ENCODE measurements at regions not wholly inside any gene's neighbourhood (a gene's known extent, or its start where the extent isn't known, plus 50 kb on each side); places are given as distances from the start of the nearest gene placed in this dataset.

DNA sequence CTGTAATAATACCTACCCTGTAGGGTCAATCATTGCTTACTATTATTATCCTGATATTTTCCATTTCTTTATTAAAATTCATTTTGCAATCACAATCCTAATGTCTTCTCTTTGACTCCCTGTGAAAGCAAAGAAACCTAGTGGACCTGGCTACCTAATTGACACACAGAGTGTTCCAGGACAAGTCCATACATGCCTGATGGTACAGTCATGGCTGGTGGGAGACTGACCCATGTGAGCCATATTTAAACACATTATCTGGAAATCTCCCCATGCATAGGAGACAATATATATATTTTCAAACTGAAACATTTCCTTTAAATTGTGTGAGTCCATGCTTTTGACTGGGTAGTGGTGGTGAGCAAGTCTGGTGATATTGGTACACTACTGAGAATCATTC lies 230.6 kb upstream of the DACH1 start:
- Mint-ChIP-seq H3K4me3 (no peak overlapping the region), H3K36me3 (ENCODE audit: insufficient read depth) (no peaks in the 10 kb centered on the region), H3K9me3 (peaks cover 2% of the 10 kb centered on the region), H3K4me1 (ENCODE audit: low read depth) (no peaks in the 10 kb centered on the region), H3K27me3 (ENCODE audit: low read depth) (no peaks in the 10 kb centered on the region)
- no peak for ATAC-seq
- no peak for DNase-seq

DNA sequence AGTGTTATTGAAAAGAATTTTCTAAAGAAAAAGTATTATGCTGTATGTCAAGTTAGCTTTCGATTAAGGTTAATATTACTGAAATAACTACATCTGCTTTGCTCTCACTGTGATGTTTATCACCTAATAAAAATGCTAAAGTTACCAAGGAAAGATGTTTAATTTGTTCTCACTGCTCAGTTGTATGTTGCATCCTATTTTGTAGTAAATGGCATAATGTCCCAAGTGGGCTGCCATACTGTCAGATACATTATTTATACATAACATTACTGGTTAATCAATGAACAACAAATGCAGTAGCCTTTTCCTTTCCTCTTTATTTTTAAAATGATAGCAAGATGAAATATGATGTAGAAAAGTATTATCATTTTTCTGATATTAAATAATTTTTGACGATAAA lies 226.3 kb upstream of the DACH1 start:
- Mint-ChIP-seq H3K4me1 (ENCODE audit: low read depth) (no peaks in the 10 kb centered on the region), H3K9me3 (peaks cover 10% of the 10 kb centered on the region), H3K27me3 (ENCODE audit: low read depth) (no peaks in the 10 kb centered on the region), H3K36me3 (ENCODE audit: insufficient read depth) (no peaks in the 10 kb centered on the region), H3K4me3 (no peak overlapping the region)
- ATAC-seq (no peak), DNase-seq (no peak)

DNA sequence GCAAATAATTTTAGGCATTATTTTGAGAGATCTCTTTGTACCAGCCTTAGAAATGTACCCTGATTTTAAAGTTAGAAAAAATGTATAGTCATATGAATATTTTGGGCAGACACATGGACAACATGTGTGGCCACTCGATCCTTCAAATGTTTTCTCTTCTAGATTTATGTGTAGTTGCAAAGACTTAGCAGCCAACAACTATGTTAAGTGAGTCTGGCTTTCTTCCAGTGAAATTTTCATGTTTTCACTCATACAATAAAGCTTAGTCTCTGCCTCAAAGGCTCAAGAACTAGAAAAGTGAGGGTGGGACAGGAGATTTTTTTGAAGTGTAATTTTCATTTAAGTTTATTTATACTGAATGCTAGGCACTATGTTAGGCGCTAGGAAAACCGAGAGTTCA lies 207.7 kb upstream of the DACH1 start:
- Mint-ChIP-seq H3K4me1 (ENCODE audit: low read depth) (no peaks in the 10 kb centered on the region), H3K4me3 (no peak overlapping the region), H3K27me3 (ENCODE audit: low read depth) (no peaks in the 10 kb centered on the region), H3K9me3 (peaks cover 5% of the 10 kb centered on the region), H3K36me3 (ENCODE audit: insufficient read depth) (no peaks in the 10 kb centered on the region)
- ATAC-seq, result no peak
- DNase-seq, result no peak

DNA sequence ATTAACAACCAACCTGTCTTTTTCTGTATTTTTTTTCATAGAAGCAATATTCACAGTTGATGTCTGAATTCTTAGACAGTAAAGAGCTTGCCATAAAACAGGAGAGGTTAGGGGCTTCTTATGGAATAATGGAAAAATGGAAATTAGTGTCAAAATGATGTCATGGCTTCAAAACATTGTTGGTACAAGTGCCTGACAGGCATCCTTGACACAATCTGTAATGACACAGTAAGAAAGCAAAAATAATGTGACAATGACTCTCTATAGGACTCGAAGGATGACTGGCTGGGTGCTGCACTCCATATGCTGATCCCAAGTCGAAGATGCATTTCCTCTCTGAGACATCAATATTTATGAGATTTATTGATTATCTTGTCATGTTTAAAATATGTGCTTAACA lies 205.3 kb upstream of the DACH1 start:
- H3K36me3 Mint-ChIP-seq (ENCODE audit: insufficient read depth), result no peaks in the 10 kb centered on the region
- no peaks in the 10 kb centered on the region for H3K4me1 Mint-ChIP-seq (ENCODE audit: low read depth)
- H3K4me3 Mint-ChIP-seq, result no peak overlapping the region
- H3K9me3 Mint-ChIP-seq, result peaks cover 13% of the 10 kb centered on the region
- DNase-seq, result no peak
- no peak for ATAC-seq
- H3K27me3 Mint-ChIP-seq (ENCODE audit: low read depth), result no peaks in the 10 kb centered on the region

DNA sequence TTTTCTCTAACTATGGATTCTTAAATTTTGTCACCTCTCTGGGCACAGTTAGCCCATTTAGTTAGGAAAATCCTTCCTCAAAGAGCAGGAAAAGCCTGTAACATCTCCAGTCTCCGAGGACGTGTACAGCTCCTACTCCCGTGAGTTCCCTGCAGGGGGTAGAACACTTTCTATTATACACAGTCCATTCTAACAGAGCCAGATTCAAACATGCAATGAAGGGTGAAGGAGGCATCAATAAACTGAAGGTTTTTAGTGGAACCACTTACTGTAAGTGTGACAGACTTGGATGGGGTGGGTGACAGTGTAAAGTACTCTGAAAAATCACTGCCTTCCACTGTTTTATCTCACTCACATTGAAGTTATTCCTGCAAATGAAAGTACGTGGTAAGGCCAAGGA lies 204.7 kb upstream of the DACH1 start:
- no peaks in the 10 kb centered on the region for H3K36me3 Mint-ChIP-seq (ENCODE audit: insufficient read depth)
- H3K9me3 Mint-ChIP-seq, result peaks cover 11% of the 10 kb centered on the region
- H3K4me1 Mint-ChIP-seq (ENCODE audit: low read depth), result no peaks in the 10 kb centered on the region
- DNase-seq (no peak), ATAC-seq (no peak)
- H3K27me3 Mint-ChIP-seq (ENCODE audit: low read depth), result no peaks in the 10 kb centered on the region
- H3K4me3 Mint-ChIP-seq, result no peak overlapping the region

DNA sequence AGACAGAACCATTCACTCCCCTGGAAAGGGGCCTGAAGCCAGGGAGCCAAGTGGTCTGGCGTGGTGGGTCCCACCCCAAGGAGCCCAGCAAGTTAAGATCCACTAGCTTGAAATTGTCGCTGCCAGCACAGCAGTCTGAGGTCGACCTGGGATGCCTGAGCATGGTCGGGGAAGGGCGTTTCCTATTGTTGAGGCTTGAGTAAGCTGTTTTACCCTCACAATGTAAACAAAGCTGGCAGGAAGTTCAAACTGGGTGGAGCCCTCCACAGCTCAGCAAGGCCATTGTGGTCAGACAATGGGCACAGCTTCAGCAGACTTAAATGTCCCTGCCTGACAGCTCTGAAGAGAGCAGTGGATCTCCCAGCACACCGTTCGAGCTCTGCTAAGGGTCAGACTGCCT lies 195.6 kb upstream of the DACH1 start:
- Mint-ChIP-seq H3K4me1 (ENCODE audit: low read depth) (no peaks in the 10 kb centered on the region), H3K36me3 (ENCODE audit: insufficient read depth) (no peaks in the 10 kb centered on the region), H3K9me3 (peaks cover 23% of the 10 kb centered on the region), H3K27me3 (ENCODE audit: low read depth) (no peaks in the 10 kb centered on the region), H3K4me3 (no peak overlapping the region)
- DNase-seq (no peak), ATAC-seq (no peak)

DNA sequence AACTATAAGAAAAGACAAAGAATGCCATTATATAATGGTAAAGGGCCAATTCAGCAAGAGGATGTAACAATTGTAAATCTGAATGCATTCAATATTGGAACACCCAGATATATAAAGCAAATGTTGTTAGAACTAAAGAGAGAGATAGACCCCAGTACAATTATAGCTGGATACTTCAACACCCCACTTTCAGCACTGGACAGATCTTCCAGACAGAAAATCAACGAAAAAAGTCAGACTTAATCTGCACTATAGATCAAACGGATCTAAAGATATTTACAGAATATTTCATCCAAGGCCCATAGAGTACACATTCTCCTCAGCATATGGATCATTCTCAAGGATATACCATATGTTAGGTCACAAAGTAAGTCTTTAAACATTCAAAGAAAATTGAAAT lies 194.6 kb upstream of the DACH1 start:
- ATAC-seq (no peak), DNase-seq (no peak)
- Mint-ChIP-seq H3K27me3 (ENCODE audit: low read depth) (no peaks in the 10 kb centered on the region), H3K4me1 (ENCODE audit: low read depth) (no peaks in the 10 kb centered on the region), H3K4me3 (no peak overlapping the region), H3K9me3 (peaks cover 19% of the 10 kb centered on the region), H3K36me3 (ENCODE audit: insufficient read depth) (no peaks in the 10 kb centered on the region)

DNA sequence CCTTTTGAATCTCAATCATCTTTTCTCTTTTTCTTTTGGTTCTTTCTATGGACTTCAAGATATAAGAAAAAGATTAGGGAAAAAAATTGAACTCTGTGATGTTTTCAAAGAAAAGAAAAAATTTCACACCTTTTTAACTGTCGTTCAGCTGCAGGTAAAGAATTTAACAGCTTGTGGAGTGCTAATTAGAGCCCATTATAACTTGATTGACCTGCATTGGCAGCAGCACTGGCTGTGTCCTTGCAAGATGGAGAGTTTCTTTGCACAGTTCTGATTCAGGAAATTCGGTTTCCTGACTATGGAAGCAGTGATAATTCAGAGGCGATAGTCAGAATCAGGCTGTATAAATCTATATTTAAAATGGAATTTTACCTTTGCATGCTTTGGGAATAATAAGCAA lies 183.2 kb upstream of the DACH1 start:
- H3K36me3 Mint-ChIP-seq (ENCODE audit: insufficient read depth), result no peaks in the 10 kb centered on the region
- peaks cover 14% of the 10 kb centered on the region for H3K9me3 Mint-ChIP-seq

DNA sequence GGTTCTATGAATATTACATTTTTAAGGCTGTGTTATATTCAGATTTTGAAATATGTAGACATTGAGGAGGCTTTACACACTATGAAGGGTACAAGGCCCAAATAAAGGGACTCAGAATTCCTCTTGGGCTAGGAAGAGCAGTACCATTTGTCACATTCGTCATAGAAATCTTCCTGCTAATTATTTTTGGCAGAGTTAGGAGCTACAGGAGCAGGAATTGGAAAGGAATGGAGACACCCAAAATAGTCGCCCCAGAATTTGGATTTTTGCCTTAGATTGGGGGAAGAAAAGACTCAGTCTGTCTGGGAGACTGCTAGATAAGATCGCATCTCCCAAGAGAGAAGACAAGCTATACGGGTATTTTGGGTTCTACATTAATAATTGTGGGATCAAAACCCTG lies 176.4 kb upstream of the DACH1 start:
- Mint-ChIP-seq H3K9me3 (peaks cover 10% of the 10 kb centered on the region), H3K4me1 (ENCODE audit: low read depth) (no peaks in the 10 kb centered on the region), H3K4me3 (no peak overlapping the region), H3K36me3 (ENCODE audit: insufficient read depth) (no peaks in the 10 kb centered on the region), H3K27me3 (ENCODE audit: low read depth) (no peaks in the 10 kb centered on the region)
- ATAC-seq (no peak), DNase-seq (no peak)

More for the DNA sequence above, 183.2 kb upstream of the DACH1 start:
- ATAC-seq (no peak), DNase-seq (no peak)
- H3K4me1 Mint-ChIP-seq (ENCODE audit: low read depth), result no peaks in the 10 kb centered on the region
- no peaks in the 10 kb centered on the region for H3K27me3 Mint-ChIP-seq (ENCODE audit: low read depth)
- no peak overlapping the region for H3K4me3 Mint-ChIP-seq

DNA sequence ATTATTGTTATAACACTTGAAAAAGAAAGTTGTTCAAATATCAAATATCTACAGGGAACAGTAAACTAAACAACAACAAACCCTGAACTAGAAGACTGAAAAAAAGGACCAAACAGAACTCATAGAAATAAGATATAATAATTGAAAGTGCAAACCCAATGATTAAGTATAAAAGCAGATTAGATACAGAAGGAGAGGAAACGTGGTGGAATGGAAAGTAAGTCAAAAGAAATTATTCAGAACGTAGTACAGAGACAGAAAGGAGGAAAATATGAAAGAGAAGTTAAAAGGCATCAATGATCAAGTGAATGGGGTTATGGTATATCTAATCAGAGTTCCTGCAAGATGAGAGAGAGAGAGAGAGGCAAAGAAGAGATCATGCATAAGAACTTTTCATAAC lies 174.2 kb upstream of the DACH1 start:
- Mint-ChIP-seq H3K27me3 (ENCODE audit: low read depth) (no peaks in the 10 kb centered on the region), H3K36me3 (ENCODE audit: insufficient read depth) (no peaks in the 10 kb centered on the region), H3K9me3 (peaks cover 10% of the 10 kb centered on the region), H3K4me3 (no peak overlapping the region), H3K4me1 (ENCODE audit: low read depth) (no peaks in the 10 kb centered on the region)
- ATAC-seq (no peak), DNase-seq (no peak)

DNA sequence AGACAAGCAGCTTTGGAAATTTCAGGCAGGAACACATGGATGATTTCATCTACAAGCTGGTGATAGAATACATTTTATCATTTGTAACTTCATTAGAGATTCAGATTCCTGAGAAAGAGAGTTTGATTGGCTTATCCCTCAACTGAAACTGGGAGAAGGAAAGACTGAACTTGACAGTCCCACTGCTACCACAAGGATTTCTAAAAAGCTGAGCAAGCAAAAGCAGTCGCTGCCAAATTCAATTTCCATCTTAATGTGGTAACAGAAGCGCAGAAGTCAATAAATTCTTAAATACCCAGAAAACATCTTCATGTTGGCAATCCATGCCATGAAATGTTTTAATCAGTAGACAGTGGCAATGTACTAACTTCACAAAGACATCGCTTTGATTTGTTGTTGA lies 172.1 kb upstream of the DACH1 start:
- Mint-ChIP-seq H3K27me3 (ENCODE audit: low read depth) (no peaks in the 10 kb centered on the region), H3K4me3 (no peak overlapping the region), H3K4me1 (ENCODE audit: low read depth) (no peaks in the 10 kb centered on the region)

DNA sequence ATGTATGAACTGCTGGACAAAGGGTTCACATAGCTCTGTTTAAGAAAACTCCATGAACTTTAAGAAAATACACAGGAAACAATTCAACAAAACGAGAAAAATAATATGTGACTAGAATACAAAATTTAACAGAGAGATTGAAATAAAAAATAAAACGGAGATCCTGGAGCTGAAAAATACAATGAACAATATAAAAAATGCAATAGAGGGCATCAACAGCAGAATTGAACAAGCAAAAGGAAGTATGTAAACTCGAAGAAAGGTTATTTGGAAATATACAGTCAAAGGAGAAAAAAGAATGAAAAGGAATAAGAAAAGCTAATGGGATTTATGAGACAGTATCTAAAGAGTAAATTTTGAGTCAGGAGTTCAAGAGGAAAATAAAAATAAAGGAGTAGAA lies 163.0 kb upstream of the DACH1 start:
- no peak for ATAC-seq
- no peaks in the 10 kb centered on the region for H3K4me1 Mint-ChIP-seq (ENCODE audit: low read depth)

More for the DNA sequence above, 172.1 kb upstream of the DACH1 start:
- no peak for ATAC-seq
- DNase-seq, result no peak
- Mint-ChIP-seq H3K36me3 (ENCODE audit: insufficient read depth) (no peaks in the 10 kb centered on the region), H3K9me3 (peaks cover 10% of the 10 kb centered on the region)

DNA sequence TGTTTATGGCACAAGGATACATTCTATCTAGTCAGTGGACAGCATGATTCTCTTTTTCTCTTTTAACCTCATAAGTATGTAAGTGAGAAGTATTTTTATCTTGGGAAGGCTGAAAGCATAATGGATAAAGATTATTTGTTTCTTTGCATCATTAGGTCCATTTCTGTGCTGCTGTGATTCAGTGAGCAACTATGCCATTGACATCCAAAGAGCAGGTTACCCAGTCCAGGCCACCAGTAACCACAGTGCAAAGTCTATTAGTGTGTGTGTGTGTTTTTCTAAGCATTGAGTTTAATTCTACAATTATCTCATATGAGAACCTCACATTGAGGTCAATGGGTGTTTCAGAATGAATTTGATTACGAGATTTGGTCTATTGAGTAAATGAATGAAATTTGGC lies 158.8 kb upstream of the DACH1 start:
- Mint-ChIP-seq H3K4me3 (no peak overlapping the region), H3K27me3 (ENCODE audit: low read depth) (no peaks in the 10 kb centered on the region), H3K4me1 (ENCODE audit: low read depth) (no peaks in the 10 kb centered on the region), H3K9me3 (peaks cover 21% of the 10 kb centered on the region), H3K36me3 (ENCODE audit: insufficient read depth) (no peaks in the 10 kb centered on the region)
- DNase-seq (no peak), ATAC-seq (no peak)

More for the DNA sequence above, 163.0 kb upstream of the DACH1 start:
- no peaks in the 10 kb centered on the region for H3K36me3 Mint-ChIP-seq (ENCODE audit: insufficient read depth)
- H3K4me3 Mint-ChIP-seq, result no peak overlapping the region
- no peaks in the 10 kb centered on the region for H3K27me3 Mint-ChIP-seq (ENCODE audit: low read depth)
- H3K9me3 Mint-ChIP-seq, result peaks cover 27% of the 10 kb centered on the region
- no peak for DNase-seq

DNA sequence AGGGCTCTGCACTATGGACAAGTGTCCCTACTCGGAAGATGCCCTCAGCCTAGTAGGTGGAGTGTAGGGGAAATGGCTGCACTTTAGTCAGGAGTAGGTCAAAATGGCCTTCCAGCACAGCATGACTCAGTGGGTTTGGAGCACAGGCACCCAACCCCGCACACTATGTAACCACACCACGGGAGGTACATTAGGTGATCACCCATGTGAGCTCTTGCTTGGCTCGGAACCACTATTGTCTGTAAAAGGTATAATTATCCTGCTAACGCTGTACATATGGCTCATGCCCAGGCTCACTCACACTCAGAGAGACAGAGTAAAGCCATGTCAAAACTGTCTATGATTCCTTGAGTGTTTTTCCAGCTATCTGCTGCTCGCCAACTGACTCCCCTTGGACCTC lies 156.9 kb upstream of the DACH1 start:
- Mint-ChIP-seq H3K27me3 (ENCODE audit: low read depth) (no peaks in the 10 kb centered on the region), H3K9me3 (peaks cover 15% of the 10 kb centered on the region), H3K4me3 (no peak overlapping the region), H3K36me3 (ENCODE audit: insufficient read depth) (no peaks in the 10 kb centered on the region), H3K4me1 (ENCODE audit: low read depth) (no peaks in the 10 kb centered on the region)
- no peak for DNase-seq
- ATAC-seq, result no peak

DNA sequence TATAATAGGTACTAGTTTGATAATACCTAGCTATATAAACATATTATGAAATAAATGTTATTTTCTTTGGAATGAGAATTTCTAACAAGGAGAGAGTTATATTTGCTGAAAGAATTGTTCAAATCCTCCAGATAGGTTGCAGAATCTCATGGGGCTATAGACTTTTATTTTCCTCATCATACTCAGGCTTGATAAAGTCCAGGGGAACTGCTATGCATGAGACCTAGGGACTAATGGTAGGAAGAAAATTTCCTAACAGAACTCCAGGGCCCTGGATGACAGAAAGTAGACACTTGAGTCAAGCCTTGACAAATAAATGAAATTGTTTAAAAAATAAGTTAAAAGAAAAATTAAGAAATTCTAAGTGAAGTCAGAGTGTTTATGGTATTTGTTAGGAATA lies 138.5 kb upstream of the DACH1 start:
- H3K4me3 Mint-ChIP-seq, result no peak overlapping the region
- H3K36me3 Mint-ChIP-seq (ENCODE audit: insufficient read depth), result no peaks in the 10 kb centered on the region
- DNase-seq (no peak), ATAC-seq (no peak)
- no peaks in the 10 kb centered on the region for H3K27me3 Mint-ChIP-seq (ENCODE audit: low read depth)
- H3K9me3 Mint-ChIP-seq, result peaks cover 13% of the 10 kb centered on the region
- H3K4me1 Mint-ChIP-seq (ENCODE audit: low read depth), result no peaks in the 10 kb centered on the region

DNA sequence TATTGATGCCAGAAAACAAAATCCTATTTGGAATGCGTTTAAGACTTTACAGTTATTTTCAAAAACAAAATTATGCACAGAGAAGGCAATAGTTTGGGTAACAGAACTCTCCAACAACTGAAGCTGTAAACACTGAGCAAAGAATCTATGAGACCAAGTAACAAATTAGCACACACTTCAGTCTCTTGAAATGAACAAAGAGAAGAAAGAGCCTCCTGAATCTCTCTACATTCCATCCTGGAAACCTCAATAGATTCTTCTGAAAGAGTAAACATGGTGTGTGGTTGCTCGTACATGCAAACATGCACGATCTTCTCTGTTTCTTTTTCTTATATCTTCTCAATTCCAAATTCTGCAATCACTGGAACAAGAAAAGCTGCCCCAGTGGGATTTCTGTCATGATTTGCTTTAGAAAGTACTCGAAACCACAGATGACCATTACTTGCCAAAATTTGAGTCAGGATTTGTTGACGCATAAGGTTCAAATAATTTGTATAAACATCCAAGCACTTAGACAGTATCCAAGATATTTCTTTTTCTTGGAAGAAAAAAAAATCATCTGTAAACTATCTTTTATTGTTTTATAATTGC lies 137.9 kb upstream of the DACH1 start:
- ATAC-seq (no peak), DNase-seq (no peak)
- no peaks in the 10 kb centered on the region for H3K4me1 Mint-ChIP-seq (ENCODE audit: low read depth)
- H3K36me3 Mint-ChIP-seq (ENCODE audit: insufficient read depth), result no peaks in the 10 kb centered on the region
- no peaks in the 10 kb centered on the region for H3K27me3 Mint-ChIP-seq (ENCODE audit: low read depth)
- no peak overlapping the region for H3K4me3 Mint-ChIP-seq
- H3K9me3 Mint-ChIP-seq, result peaks cover 14% of the 10 kb centered on the region

Data from activated T-cell treated with anti-CD3 and anti-CD28 coated beads, Interleukin-2, amount 50 U/mL, for 4 hours (primary cell).